ENCODE measurements at regions not wholly inside any gene's neighbourhood (a gene's known extent, or its start where the extent isn't known, plus 50 kb on each side); places are given as distances from the start of the nearest gene placed in this dataset.
"Not testable (repeated sequence)": the region's sequence is repeated elsewhere in the genome, so short reads cannot be mapped to it uniquely, and the experiment has no call there.

DNA sequence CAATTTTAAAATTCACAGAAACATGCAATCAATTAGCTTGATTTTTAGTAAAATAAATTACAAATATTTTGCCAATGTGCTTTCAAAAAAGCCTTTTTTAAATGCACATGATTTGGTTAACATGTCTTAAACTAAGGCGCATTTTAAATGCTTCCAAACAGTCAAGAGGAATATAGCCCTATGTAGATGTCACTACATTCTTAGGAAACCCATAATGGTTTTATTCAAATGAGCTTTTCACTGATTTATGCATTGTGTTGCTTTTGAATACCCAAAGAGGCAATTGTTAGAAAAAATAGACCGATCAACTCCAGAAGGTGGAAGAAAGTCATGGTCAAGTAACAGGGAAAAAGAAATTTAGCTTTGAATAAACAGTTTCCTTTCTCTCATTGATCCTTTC is 366.9 kb upstream of the PPP2R3A start:
- intact Hi-C loops (cut with DNase I; ENCODE audit: low total_unique reads) = no loop called here
- no peak overlapping the region for H3K27ac ChIP-seq
- TF ChIP-seq POLR2A (IDR thresholded peaks at IDR 0.05) = no peak
- TF ChIP-seq, protein P1, sequence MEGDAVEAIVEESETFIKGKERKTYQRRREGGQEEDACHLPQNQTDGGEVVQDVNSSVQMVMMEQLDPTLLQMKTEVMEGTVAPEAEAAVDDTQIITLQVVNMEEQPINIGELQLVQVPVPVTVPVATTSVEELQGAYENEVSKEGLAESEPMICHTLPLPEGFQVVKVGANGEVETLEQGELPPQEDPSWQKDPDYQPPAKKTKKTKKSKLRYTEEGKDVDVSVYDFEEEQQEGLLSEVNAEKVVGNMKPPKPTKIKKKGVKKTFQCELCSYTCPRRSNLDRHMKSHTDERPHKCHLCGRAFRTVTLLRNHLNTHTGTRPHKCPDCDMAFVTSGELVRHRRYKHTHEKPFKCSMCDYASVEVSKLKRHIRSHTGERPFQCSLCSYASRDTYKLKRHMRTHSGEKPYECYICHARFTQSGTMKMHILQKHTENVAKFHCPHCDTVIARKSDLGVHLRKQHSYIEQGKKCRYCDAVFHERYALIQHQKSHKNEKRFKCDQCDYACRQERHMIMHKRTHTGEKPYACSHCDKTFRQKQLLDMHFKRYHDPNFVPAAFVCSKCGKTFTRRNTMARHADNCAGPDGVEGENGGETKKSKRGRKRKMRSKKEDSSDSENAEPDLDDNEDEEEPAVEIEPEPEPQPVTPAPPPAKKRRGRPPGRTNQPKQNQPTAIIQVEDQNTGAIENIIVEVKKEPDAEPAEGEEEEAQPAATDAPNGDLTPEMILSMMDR (IDR thresholded peaks at IDR 0.05) = no peak
- H3K36me3 ChIP-seq (ENCODE audit: low read depth, missing control alignments) = no peaks in the 10 kb centered on the region
- no peaks in the 10 kb centered on the region for H3K4me1 ChIP-seq
- no peak for DNase-seq
- H3K27me3 ChIP-seq = no peaks in the 10 kb centered on the region
- WGBS, 2 donors = 85 to 93% methylated on average over 2 of the region's 2 CpGs
- H3K9me3 ChIP-seq = no peaks in the 10 kb centered on the region
- H3K4me3 ChIP-seq = no peak overlapping the region

DNA sequence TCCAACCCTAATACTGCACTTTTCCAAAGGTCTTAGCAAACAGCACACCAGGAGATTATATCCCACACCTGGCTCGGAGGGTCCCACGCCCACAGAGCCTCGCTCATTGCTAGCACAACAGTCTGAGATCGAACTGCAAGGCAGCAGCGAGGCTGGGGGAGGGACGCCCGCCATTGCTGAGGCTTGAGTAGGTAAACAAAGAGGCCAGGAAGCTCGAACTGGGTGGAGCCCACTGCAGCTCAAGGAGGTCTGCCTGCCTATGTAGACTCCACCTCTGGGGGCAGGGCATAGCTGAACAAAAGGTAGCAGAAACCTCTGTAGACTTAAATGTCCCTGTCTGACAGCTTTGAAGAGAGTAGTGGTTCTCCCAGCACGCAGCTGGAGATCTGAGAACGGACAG is 361.0 kb upstream of the PPP2R3A start:
- DNase-seq; H3K4me3 ChIP-seq; H3K27me3 ChIP-seq; H3K4me1 ChIP-seq; H3K9me3 ChIP-seq; H3K27ac ChIP-seq; intact Hi-C loops (cut with DNase I; ENCODE audit: low total_unique reads); H3K36me3 ChIP-seq (ENCODE audit: low read depth, missing control alignments): not testable (repeated sequence)
- 84 to 89% methylated on average over 8 to 10 of the region's 10 CpGs for WGBS, 2 donors

DNA sequence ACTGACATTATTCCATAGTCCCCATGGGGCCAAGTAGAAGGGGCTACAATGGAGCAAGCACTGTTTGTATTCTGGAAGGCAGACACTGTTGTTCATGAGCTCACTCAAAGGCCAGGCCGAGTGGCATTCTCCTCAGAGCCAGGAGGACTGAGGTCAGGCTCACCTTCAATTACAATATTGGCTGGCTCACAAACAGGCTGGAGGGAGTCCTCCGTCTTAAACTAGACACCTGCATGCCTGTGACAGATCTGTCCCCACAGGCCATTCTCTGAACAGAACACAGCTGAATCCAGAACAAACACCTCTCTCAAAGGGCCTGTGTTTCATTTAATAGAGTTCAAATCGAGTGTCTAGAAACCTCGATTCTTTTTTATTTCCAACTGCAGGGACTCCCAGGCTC is 347.4 kb upstream of the PPP2R3A start:
- H3K9me3 ChIP-seq = no peaks in the 10 kb centered on the region
- no peaks in the 10 kb centered on the region for H3K4me1 ChIP-seq
- no peak overlapping the region for H3K27ac ChIP-seq
- WGBS, 2 donors = 76 to 87% methylated on average over 4 of the region's 4 CpGs
- no peak for TF ChIP-seq POLR2A (IDR thresholded peaks at IDR 0.05)
- TF ChIP-seq, protein P1 (IDR thresholded peaks at IDR 0.05) = no peak
- H3K4me3 ChIP-seq = no peak overlapping the region
- intact Hi-C loops (cut with DNase I; ENCODE audit: low total_unique reads) = no loop called here
- DNase-seq = no peak
- H3K27me3 ChIP-seq = no peaks in the 10 kb centered on the region
- H3K36me3 ChIP-seq (ENCODE audit: low read depth, missing control alignments) = no peaks in the 10 kb centered on the region

DNA sequence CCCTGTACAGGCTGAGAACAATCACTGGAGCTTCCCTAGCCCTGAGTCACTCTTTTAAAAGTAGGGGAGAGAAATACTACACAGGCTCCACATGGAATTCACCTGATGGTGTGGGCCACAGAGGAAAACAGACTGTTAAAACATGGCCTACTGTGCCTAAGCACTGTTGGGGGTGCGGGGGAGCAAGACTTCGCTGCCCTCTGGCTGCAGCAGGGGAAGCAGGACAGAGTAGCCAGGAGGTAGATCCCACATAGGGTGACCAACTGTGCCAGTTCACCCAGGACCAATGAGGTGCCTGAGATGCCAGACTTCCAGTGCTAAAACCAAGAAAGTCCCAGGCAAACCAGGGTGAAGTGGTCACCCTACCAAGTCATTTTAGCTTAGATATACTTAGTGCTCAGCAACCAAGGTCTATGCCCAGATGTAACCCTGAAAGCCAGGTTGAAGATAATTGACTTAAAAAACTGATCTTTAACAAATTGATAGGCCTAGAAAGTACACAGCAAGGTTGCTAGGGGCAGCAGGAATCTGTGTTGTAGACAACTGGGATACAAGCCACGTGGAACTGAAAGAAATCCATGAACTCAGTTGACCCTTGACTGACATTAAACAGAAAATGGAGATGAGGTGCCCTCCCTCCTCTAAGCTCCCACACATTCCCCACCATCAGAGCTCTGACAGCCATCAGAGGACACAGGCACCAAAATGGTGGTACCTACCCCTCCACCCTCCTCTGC is 344.2 kb upstream of the PPP2R3A start:
- 79 to 83% methylated on average over 3 of the region's 3 CpGs for WGBS, 2 donors
- DNase-seq = no peak
- H3K4me3 ChIP-seq = no peak overlapping the region
- H3K27me3 ChIP-seq = no peaks in the 10 kb centered on the region
- no peaks in the 10 kb centered on the region for H3K9me3 ChIP-seq
- TF ChIP-seq, protein P1 (IDR thresholded peaks at IDR 0.05) = no peak
- TF ChIP-seq POLR2A (IDR thresholded peaks at IDR 0.05) = no peak
- H3K36me3 ChIP-seq (ENCODE audit: low read depth, missing control alignments) = no peaks in the 10 kb centered on the region
- no peak overlapping the region for H3K27ac ChIP-seq
- no peaks in the 10 kb centered on the region for H3K4me1 ChIP-seq
- intact Hi-C loops (cut with DNase I; ENCODE audit: low total_unique reads) = no loop called here

DNA sequence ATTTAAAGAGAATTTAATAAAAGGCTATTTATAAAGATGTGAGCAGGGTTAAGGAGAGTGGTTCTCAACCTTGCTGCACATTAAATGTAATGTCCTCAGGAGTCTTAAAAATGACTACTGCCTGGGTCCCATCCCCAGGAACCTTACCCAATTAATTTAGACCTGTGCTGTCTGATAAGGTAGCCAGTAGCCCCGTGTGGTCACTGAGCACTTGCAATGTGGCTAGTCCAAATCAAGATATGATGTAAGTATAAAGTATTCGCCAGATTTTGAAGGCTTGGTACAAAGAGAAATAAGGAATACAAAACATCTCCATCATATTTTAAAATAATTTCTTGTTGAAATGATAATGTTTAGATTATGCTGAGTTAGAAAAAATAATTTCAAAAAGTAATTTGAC is 343.3 kb upstream of the PPP2R3A start:
- 82 to 91% methylated on average over 2 of the region's 2 CpGs for WGBS, 2 donors

More for the DNA sequence above, 343.3 kb upstream of the PPP2R3A start:
- no peak overlapping the region for H3K27ac ChIP-seq
- TF ChIP-seq, protein P1 (IDR thresholded peaks at IDR 0.05) = no peak
- TF ChIP-seq POLR2A (IDR thresholded peaks at IDR 0.05) = no peak
- H3K4me1 ChIP-seq = no peaks in the 10 kb centered on the region
- no peak overlapping the region for H3K4me3 ChIP-seq
- intact Hi-C loops (cut with DNase I; ENCODE audit: low total_unique reads) = no loop called here
- no peaks in the 10 kb centered on the region for H3K9me3 ChIP-seq
- no peaks in the 10 kb centered on the region for H3K36me3 ChIP-seq (ENCODE audit: low read depth, missing control alignments)
- no peaks in the 10 kb centered on the region for H3K27me3 ChIP-seq
- DNase-seq = no peak
